ENCODE measurements at regions not wholly inside any gene's neighbourhood (a gene's known extent, or its start where the extent isn't known, plus 50 kb on each side); places are given as distances from the start of the nearest gene placed in this dataset.

- no peaks in the 10 kb centered on the region for H3K4me1 Mint-ChIP-seq (ENCODE audit: low read depth, unreplicated experiment)
- BruUV-seq (replicated peaks), result no TSS peak
These were observed 636.1 kb downstream of the NR2F2 start for GRCh38 chr15:96966554-96966953.

GRCh38 chr15:96969732-96970710 is 639.5 kb downstream of the NR2F2 start:
- CTCF ChIA-PET, result no interaction called here
- Histone ChIP-seq H3K36me3 (ENCODE audit: control insufficient read depth, insufficient read depth, low read length) (no peaks in the 10 kb centered on the region), H3K4me1 (no peaks in the 10 kb centered on the region), H3K27me3 (replicated peaks; ENCODE audit: control insufficient read depth, insufficient read depth, low read length) (no peaks in the 10 kb centered on the region), H3K4me3 (ENCODE audit: low read depth, low read length) (no peak overlapping the region), H3K9me3 (no peaks in the 10 kb centered on the region)
- Mint-ChIP-seq H3K27me3 (ENCODE audit: insufficient read depth, unreplicated experiment) (peaks cover 3% of the 10 kb centered on the region), H3K36me3 (ENCODE audit: insufficient read depth, unreplicated experiment) (no peaks in the 10 kb centered on the region), H3K4me3 (ENCODE audit: unreplicated experiment) (no peak overlapping the region), H3K27ac (ENCODE audit: unreplicated experiment) (no peak overlapping the region), H3K4me1 (ENCODE audit: low read depth, unreplicated experiment) (no peaks in the 10 kb centered on the region), H3K9me3 (ENCODE audit: unreplicated experiment) (no peaks in the 10 kb centered on the region)
- TF ChIP-seq CTCF (IDR thresholded peaks at IDR 0.05; ENCODE audit: insufficient read depth in 1 of 2, low read depth in 1 of 2, low read length in 1 of 2, severe bottlenecking in 1 of 2, unreplicated experiment in 1 of 2), result no peak
- POLR2A ChIA-PET, result no interaction called here
- no TSS peak for BruUV-seq (replicated peaks)
- DNase-seq, result no peak
- intact Hi-C loops (cut with micrococcal nuclease; ENCODE audit: unreplicated experiment), result no loop called here

More at GRCh38 chr15:96966554-96966953, 636.1 kb downstream of the NR2F2 start:
- H3K4me1 ChIP-seq, result no peaks in the 10 kb centered on the region
- CTCF ChIA-PET, result no interaction called here
- intact Hi-C loops (cut with micrococcal nuclease; ENCODE audit: unreplicated experiment), result no loop called here
- no peaks in the 10 kb centered on the region for H3K36me3 ChIP-seq (ENCODE audit: control insufficient read depth, insufficient read depth, low read length)
- no peaks in the 10 kb centered on the region for H3K9me3 ChIP-seq
- no peaks in the 10 kb centered on the region for H3K9me3 Mint-ChIP-seq (ENCODE audit: unreplicated experiment)
- H3K27ac Mint-ChIP-seq (ENCODE audit: unreplicated experiment), result no peak overlapping the region
- no peaks in the 10 kb centered on the region for H3K36me3 Mint-ChIP-seq (ENCODE audit: insufficient read depth, unreplicated experiment)
- no peak overlapping the region for H3K4me3 Mint-ChIP-seq (ENCODE audit: unreplicated experiment)
- H3K27me3 Mint-ChIP-seq (ENCODE audit: insufficient read depth, unreplicated experiment), result peaks cover 3% of the 10 kb centered on the region
- DNase-seq, result no peak
- TF ChIP-seq CTCF (IDR thresholded peaks at IDR 0.05; ENCODE audit: insufficient read depth in 1 of 2, low read depth in 1 of 2, low read length in 1 of 2, severe bottlenecking in 1 of 2, unreplicated experiment in 1 of 2), result no peak
- POLR2A ChIA-PET, result no interaction called here
- H3K4me3 ChIP-seq (ENCODE audit: low read depth, low read length), result no peak overlapping the region
- H3K27me3 ChIP-seq (replicated peaks; ENCODE audit: control insufficient read depth, insufficient read depth, low read length), result no peaks in the 10 kb centered on the region

- Histone ChIP-seq H3K27me3 (replicated peaks; ENCODE audit: control insufficient read depth, insufficient read depth, low read length) (no peaks in the 10 kb centered on the region), H3K9me3 (no peaks in the 10 kb centered on the region), H3K4me1 (no peaks in the 10 kb centered on the region), H3K4me3 (ENCODE audit: low read depth, low read length) (no peak overlapping the region), H3K36me3 (ENCODE audit: control insufficient read depth, insufficient read depth, low read length) (no peaks in the 10 kb centered on the region)
- peaks cover 3% of the 10 kb centered on the region for H3K27me3 Mint-ChIP-seq (ENCODE audit: insufficient read depth, unreplicated experiment)
- BruUV-seq (replicated peaks), result no TSS peak
- ChIA-PET CTCF (no interaction called here), POLR2A (no interaction called here)
- no peak overlapping the region for H3K4me3 Mint-ChIP-seq (ENCODE audit: unreplicated experiment)
- intact Hi-C loops (cut with micrococcal nuclease; ENCODE audit: unreplicated experiment), result no loop called here
- no peak overlapping the region for H3K27ac Mint-ChIP-seq (ENCODE audit: unreplicated experiment)
- H3K4me1 Mint-ChIP-seq (ENCODE audit: low read depth, unreplicated experiment), result no peaks in the 10 kb centered on the region
- no peaks in the 10 kb centered on the region for H3K36me3 Mint-ChIP-seq (ENCODE audit: insufficient read depth, unreplicated experiment)
- TF ChIP-seq CTCF (IDR thresholded peaks at IDR 0.05; ENCODE audit: insufficient read depth in 1 of 2, low read depth in 1 of 2, low read length in 1 of 2, severe bottlenecking in 1 of 2, unreplicated experiment in 1 of 2), result no peak
- H3K9me3 Mint-ChIP-seq (ENCODE audit: unreplicated experiment), result no peaks in the 10 kb centered on the region
- no peak for DNase-seq
These were observed 641.7 kb downstream of the NR2F2 start for GRCh38 chr15:96972201-96972600.
